ENCODE measurements at regions not wholly inside any gene's neighbourhood (a gene's known extent, or its start where the extent isn't known, plus 50 kb on each side); places are given as distances from the start of the nearest gene placed in this dataset.

- no peaks in the 10 kb centered on the region for H3K36me3 ChIP-seq
- no peaks in the 10 kb centered on the region for H3K27me3 ChIP-seq
- H3K9me3 ChIP-seq = no peaks in the 10 kb centered on the region
- no peak overlapping the region for H3K27ac ChIP-seq
- TF ChIP-seq, protein P1, sequence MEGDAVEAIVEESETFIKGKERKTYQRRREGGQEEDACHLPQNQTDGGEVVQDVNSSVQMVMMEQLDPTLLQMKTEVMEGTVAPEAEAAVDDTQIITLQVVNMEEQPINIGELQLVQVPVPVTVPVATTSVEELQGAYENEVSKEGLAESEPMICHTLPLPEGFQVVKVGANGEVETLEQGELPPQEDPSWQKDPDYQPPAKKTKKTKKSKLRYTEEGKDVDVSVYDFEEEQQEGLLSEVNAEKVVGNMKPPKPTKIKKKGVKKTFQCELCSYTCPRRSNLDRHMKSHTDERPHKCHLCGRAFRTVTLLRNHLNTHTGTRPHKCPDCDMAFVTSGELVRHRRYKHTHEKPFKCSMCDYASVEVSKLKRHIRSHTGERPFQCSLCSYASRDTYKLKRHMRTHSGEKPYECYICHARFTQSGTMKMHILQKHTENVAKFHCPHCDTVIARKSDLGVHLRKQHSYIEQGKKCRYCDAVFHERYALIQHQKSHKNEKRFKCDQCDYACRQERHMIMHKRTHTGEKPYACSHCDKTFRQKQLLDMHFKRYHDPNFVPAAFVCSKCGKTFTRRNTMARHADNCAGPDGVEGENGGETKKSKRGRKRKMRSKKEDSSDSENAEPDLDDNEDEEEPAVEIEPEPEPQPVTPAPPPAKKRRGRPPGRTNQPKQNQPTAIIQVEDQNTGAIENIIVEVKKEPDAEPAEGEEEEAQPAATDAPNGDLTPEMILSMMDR (IDR thresholded peaks at IDR 0.05) = no peak
- no peak for DNase-seq
- no peaks in the 10 kb centered on the region for H3K4me1 ChIP-seq
- intact Hi-C loops (cut with DNase I; ENCODE audit: low total_unique reads) = no loop called here
- H3K4me3 ChIP-seq = no peak overlapping the region
Observed at GRCh38 chr5:159645179-159645846, 271.0 kb upstream of the ADRA1B start.

- H3K36me3 ChIP-seq = no peaks in the 10 kb centered on the region
- H3K27me3 ChIP-seq = no peaks in the 10 kb centered on the region
- no peak overlapping the region for H3K4me3 ChIP-seq
- TF ChIP-seq, protein P1 (IDR thresholded peaks at IDR 0.05) = no peak
- H3K4me1 ChIP-seq = no peaks in the 10 kb centered on the region
- H3K27ac ChIP-seq = no peak overlapping the region
- H3K9me3 ChIP-seq = no peaks in the 10 kb centered on the region
- DNase-seq = no peak
- intact Hi-C loops (cut with DNase I; ENCODE audit: low total_unique reads) = no loop called here
Observed at GRCh38 chr5:159650803-159651202, 265.5 kb upstream of the ADRA1B start.

DNA sequence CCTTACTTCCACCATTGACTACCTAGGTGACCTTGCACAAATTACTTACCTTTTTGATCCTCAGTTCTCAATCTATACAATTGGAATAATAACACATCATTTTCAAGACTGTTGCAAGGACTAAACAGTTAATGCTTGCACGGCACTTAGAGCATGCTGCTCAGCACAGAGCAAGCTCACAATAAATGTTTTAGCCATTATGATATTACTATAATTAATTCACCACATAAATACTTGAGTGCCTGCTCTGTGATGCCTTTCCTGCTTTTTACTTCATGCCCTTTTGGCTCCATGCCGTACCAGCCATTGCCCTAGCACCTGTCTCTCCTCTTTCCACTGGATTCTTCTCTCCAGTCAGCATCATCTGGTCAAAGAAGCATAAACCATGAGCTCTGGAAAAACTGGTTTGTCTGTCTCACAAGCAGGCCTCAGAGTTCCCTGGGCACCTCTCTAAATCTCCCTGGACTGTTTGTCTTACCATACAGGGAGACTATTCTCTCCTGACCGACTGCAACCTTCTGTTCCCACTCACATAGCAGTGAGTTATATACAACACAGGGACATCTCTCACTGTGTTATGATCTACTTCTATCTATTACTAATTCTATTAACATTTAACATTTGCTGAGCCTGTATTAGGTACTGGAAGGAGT lies 260.4 kb upstream of the ADRA1B start:
- TF ChIP-seq, protein P1 (IDR thresholded peaks at IDR 0.05) = no peak
- Histone ChIP-seq H3K27me3 (no peaks in the 10 kb centered on the region), H3K27ac (no peak overlapping the region), H3K9me3 (no peaks in the 10 kb centered on the region), H3K36me3 (no peaks in the 10 kb centered on the region), H3K4me1 (no peaks in the 10 kb centered on the region), H3K4me3 (no peak overlapping the region)
- no peak for DNase-seq
- intact Hi-C loops (cut with DNase I; ENCODE audit: low total_unique reads) = no loop called here

- Histone ChIP-seq H3K27me3 (no peaks in the 10 kb centered on the region), H3K36me3 (no peaks in the 10 kb centered on the region), H3K4me1 (no peaks in the 10 kb centered on the region), H3K4me3 (no peak overlapping the region), H3K9me3 (no peaks in the 10 kb centered on the region), H3K27ac (no peak overlapping the region)
- intact Hi-C loops (cut with DNase I; ENCODE audit: low total_unique reads) = no loop called here
- no peak for DNase-seq
- TF ChIP-seq, protein P1 (IDR thresholded peaks at IDR 0.05) = no peak
Observed at GRCh38 chr5:159657298-159657697, 259.0 kb upstream of the ADRA1B start.

- DNase-seq = no peak
- Histone ChIP-seq H3K9me3 (no peaks in the 10 kb centered on the region), H3K4me3 (no peak overlapping the region), H3K27me3 (no peaks in the 10 kb centered on the region), H3K4me1 (no peaks in the 10 kb centered on the region), H3K36me3 (no peaks in the 10 kb centered on the region), H3K27ac (no peak overlapping the region)
- TF ChIP-seq, protein P1 (IDR thresholded peaks at IDR 0.05) = no peak
- intact Hi-C loops (cut with DNase I; ENCODE audit: low total_unique reads) = no loop called here
Observed at GRCh38 chr5:159657771-159658170, 258.5 kb upstream of the ADRA1B start.
